ENCODE measurements at regions not wholly inside any gene's neighbourhood (a gene's known extent, or its start where the extent isn't known, plus 50 kb on each side); places are given as distances from the start of the nearest gene placed in this dataset.

GRCh38 chr20:23207826-23208540 lies 121.9 kb upstream of the CD93 start:
- TF ChIP-seq CTCF (conservative IDR thresholded peaks at IDR 0.05) (no peak), ZFX (IDR thresholded peaks at IDR 0.05) (no peak)
